ENCODE measurements at regions not wholly inside any gene's neighbourhood (a gene's known extent, or its start where the extent isn't known, plus 50 kb on each side); places are given as distances from the start of the nearest gene placed in this dataset.

DNA sequence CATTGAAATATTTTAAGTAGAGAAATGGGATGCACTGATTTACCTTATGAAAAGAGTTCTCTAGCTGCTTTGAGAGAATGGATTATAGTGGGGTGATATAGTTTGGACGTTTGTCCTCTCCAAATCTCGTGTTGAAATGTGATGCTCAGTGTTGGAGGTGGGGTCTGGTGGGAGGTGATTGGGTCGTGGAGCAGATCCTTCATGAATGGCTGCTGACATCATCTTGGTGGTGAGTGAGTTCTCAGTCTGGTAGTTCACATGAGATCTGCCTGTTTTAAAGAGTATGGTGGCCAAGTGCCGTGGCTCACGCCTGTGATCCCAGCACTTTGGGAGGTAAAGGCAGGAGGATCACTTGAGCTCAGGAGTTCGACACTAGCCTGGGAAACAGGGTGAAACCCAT lies 58.7 kb upstream of the SH3RF3 start:
- intact Hi-C loops (cut with micrococcal nuclease): no loop called here

DNA sequence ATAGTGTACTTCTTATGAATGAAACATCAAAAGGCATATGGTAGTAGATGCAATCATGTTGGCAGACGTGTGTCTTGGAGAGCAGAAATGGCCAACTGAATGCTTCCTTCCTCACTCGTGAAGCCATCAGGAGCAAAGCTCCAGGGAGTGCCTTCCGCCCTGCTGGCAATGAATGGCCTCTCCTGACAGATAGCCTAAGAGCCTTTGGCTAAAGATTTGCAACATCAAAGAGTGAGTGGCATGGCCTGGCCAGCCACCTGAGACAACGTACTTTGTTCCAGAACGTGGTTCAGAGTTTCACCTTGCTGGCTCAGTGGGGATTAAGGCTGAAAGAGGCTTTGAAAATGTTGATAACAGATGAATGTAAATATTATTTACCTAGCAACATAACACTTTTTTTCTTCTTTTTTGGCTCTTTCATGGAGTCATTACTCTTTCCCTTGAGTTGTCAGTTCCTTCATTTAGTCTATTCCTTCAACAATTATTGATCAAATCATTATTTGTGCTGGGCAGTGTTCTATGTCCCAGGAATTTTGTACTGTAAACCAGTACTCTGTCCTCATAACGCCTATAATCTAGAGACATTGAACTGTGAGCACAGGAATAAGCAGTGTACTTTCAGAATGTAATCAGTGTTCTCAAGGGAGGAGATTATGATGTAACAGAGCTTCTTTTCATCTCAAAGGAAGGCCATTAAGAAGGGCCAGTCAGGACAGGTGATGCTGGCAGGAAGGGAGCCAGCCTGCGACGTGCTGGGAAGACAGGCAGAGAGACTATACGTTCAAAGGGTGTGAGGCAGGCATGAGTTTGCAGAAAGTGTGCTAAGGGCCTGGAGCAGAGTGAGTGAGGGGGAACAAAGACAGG lies 59.4 kb upstream of the SH3RF3 start:
- intact Hi-C loops (cut with micrococcal nuclease): no loop called here

DNA sequence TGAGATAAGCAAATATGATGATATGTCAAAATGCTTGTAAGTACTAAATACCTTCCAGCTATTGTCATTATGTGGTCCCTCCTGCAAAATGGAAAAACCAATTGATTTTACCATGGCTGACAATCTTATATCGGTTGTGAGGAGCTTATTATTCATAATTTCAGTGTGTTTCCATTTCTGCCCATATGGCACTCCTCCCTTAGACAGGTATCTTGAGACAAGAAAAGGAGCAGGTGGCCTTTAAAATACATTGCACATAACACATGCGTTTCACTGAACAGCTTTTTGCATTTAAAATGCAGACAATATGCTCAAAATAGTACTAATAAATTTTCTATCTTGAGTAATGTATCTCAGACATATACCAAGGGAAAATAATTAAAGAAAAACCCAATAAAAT lies 60.2 kb upstream of the SH3RF3 start:
- intact Hi-C loops (cut with micrococcal nuclease): no loop called here

DNA sequence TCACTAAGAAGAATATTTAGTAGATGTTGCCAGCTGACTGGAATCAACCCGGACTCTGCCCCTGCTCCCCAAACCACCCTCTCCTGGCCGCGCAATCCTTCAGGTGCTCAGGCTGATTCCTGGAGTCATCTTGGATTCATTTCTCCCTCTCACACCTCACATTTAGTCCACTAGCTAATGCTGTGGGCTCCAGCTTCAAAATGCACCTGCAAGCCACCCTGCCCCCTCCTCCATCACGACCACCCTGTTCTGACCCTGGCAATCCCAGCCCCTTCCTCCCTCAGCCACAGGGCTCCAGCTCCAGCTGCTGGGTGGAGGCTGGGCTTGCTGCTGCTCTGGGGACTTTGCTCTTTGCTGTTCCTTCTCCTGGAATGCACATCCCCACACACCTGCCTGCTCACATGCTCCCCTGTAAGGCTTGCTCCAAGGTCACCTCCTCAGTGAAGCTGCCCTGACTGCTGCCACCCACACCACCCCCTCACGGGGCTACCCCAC lies 61.3 kb upstream of the SH3RF3 start:
- intact Hi-C loops (cut with micrococcal nuclease): no loop called here

DNA sequence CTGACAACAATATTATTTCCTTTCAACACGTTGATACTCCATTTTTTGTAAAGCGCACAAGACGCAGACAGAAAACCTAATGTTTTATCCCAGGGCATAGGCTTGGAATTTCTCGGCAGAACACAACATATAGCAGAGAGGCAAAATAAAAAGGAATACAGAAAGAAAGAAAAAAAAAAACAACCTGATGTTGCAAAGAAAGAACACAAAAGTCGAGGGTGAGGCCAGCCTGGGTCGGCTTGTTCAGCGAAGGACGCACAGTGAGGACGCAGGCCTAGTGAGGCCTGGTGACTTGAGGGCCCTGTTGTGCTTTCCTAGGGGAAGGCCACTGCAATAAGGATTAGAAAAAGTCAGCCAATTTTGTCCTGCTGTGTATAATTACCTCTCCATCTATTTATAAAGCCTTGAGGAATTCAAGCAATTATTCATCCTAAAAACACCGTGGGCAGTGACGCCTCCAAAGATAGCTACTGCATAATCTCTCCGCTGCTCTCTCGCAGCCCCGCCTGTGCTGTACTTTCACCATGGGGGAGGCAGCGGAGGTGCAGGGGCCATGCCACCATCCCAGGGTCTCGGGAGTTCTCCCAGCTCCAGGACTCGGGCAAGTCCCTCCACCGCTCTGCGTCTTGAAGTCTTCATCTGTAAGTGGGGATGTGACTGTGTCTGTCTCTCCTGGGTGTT lies 61.9 kb upstream of the SH3RF3 start:
- intact Hi-C loops (cut with micrococcal nuclease): no loop called here

DNA sequence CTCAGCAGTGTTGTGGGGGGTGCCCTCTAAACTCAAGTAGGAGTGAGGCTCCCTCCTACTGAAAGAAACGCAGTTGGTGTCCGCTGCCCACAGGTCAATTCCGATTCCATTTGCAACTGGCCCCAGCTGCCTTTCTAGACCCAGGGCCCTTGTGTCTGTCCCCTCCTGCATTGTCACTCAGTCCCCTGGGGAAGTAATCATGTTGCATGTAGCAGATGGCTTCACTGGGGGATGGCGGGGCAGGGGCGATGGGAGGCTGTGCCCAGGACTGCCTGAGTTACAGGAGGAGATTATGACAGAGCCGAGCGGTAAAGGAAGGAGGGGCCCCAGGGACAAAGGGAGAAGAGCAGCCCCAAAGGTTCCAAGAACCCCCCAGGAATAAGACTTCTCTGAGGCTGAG lies 62.5 kb upstream of the SH3RF3 start:
- intact Hi-C loops (cut with micrococcal nuclease): no loop called here

DNA sequence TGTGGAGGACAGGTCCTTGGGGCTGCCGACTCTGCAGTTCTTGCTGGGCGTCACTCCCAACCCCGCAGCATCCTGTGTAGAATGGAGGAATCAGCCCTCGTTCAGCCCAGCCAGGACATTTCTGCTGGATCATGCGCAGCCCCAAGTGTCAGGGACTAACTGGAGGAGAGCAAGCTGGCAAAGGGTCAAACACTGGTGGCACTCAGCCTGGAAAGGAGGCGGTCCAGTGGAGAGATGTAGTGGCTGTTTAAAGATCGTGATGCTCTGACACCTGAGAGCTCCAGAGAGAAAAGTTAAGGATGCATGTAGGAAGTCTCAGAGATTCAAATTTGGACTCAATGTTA lies 63.6 kb upstream of the SH3RF3 start:
- intact Hi-C loops (cut with micrococcal nuclease): no loop called here

DNA sequence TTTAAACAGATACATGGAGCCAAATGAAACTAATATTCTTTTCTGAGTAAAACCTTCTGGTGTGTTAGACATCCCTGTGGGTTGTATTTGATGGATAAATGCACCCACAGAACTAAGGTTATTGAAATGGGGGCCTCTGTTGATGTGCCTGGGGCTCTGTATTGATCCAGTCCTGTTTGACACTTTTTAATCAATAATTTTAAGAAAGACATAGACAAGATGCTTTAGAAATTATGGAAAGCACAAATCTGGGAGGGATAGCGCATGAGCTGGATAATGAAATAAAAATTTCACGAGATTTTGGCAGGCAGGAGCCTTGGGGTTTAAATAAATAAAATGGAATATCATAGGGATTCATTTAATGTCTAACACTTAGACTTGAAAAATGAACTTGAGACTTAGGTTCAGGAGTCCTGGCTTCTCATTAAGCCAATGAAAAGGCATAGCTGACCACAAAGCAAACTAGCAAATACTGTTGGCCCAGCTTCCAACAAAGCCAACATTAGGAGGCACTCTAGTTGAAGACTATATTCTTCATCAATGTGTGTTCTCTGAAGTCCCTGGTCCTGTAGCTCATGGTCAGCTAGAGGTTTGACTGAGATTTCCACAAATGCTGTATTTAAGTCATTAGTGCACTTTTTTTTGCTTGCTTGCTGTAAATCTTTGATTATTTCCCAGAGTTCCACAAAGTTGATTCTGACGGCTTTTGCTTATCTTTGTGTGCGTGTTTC lies 64.2 kb upstream of the SH3RF3 start:
- intact Hi-C loops (cut with micrococcal nuclease): no loop called here

DNA sequence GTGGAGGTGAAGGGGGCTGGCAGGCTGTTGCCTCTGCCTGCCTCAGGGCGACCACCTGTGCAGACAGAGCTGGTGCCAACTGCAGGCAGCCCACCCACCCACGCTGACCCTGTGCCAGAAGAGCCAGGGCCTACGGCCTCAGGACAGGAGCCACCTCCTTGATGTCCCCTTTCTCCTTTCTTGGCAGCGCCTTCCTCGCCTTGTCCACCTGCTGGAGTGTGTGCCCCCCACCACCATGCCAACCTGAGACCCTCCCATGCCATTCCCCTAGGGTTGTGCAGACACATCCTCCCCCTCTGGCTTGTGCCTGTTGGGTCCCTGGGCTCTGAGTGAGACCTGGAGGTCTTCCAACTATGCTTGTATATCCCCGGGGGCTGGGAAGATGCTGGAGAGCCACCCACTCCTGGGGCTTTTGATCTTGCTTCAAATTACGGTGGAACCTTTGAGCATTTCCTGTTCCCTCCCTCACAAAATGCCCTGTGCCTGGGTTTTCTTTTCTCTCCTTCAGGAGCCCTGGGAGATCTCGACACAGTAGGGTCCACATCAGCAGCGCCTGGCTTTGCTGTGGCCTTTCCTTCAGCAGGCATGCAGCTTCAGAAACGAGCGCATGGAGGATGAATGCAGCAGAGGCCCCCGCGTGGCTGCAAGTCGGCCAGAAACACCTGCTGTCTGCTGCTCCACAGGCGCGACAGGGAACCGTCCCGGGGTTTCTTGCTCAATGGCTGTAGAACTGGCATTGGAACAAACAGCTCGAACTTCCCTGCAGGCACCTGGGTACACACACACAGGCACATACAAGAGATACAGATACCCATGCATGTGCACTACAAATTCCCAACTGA lies 65.9 kb upstream of the SH3RF3 start:
- intact Hi-C loops (cut with micrococcal nuclease): no loop called here

DNA sequence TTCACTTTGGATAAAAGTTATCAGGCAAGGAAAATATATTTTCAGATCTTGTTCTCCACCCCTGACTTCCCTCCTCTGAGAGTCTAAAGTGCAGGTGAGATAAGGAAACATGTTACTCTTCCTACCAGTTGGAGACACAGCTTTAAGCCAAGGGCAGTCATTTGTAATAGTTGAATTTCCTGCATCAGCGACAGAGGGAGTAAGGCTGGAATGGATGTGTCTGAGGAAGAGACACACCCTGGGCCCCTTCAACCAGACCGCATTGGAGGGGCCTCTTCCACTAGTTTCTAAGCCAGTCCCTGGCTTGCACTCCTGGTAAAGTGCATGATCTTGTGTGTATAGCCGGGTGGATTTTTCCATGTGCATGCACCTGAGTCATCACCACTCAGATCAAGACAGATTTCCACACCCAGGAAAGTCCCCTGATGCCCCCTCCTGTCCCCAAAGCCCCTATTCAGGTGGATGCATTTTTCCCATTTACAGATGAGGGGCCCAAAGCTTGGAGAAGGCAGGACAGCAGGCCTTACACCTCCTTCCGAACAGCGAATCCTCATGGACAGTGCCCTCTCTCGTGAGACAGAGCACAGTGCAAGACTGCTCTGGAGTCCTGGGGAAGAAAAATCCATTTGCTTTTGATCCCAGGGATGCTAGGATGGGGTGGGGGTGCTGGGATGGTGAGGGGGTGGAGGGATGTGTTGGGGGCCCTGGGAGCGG lies 66.7 kb upstream of the SH3RF3 start:
- intact Hi-C loops (cut with micrococcal nuclease): no loop called here

DNA sequence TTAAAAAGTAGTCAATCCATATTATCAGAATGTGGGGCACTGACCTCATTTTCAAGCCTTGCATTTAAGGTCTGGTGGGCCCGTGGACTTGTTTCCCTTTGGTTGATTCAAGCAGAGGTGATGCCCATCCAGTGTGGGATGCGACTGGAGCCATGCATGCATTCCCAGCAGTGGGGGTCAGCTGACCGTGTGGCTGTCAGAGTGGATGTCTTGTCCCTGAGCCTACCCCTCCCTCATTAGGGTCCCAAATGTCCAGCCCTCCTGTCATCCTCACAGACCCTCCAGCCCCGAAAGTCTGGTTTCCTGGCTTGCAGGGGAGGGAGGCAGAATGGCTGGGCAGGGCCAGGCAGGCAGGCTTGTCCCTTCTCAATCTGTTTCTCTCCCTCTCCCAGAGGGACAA lies 67.3 kb upstream of the SH3RF3 start:
- intact Hi-C loops (cut with micrococcal nuclease): no loop called here

DNA sequence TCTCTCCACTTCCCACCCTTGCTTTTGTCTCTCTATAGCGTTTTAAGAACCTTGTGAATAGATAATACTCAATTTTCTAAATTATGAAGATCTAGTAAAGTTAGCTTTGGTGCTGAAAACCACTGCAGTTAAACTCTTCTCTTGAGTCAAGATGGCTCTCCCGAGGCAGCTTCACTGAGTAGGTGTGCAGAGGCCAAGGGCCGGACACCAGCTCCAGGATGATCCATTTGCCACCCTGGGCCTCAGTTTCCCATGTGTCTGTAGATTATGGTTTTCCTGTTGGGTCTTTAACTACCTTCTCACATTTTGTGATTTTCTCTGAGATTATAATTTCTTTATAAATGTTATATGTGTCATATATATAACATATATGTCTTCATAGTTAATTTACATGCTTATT lies 68.5 kb upstream of the SH3RF3 start:
- intact Hi-C loops (cut with micrococcal nuclease): no loop called here

DNA sequence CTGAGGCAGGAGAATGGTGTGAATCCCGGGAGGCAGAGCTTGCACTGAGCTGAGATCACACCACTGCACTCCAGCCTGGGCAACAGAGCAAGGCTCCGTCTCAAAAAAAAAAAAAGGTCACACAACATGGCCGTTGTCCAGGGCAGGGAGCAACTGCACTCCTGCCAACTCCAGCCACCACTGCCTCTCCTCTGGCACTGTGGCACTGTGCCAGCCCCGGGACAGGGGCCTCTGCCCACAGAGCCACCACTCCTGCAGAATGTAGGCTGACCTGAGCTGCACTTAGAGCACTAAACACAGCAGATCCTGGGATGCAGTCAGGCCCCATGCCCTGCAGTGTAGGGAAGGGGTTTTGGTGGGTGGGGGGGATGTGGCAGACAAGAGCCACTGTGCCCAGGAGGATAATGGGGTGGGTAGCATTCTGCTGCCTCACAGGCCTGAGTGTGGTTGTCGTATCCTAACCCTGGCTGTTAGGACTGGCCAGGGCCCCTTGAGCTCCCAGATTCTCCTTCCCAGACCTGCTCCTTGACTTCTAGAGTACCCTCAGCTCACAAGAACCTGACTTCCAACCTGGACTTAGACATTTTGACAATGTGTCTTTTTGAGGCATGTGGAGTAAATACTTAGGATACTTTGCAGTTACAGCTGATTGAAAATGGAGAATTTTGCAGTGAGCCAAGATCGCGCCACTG lies 69.4 kb upstream of the SH3RF3 start:
- intact Hi-C loops (cut with micrococcal nuclease): no loop called here

DNA sequence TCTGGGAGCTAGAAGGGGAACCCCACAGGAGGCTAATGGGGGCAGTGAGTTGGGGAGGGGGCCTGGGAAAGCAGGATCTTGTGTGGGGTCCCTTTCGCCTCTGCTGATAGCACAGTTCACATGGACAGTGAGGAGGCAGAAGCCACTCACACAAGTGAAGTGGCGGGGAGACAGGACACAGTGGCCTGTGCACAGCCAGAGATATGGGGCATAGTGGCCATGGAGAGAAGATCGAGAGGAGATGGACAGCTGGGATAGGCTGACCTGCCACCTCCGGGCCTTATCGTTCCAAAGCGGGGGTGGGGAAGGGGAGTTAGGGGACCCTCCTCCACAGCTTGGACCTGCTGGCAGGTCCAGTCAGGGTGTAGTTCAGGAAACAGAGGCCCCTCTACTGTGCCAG lies 69.8 kb upstream of the EDAR start:
- intact Hi-C loops (cut with micrococcal nuclease): no loop called here

DNA sequence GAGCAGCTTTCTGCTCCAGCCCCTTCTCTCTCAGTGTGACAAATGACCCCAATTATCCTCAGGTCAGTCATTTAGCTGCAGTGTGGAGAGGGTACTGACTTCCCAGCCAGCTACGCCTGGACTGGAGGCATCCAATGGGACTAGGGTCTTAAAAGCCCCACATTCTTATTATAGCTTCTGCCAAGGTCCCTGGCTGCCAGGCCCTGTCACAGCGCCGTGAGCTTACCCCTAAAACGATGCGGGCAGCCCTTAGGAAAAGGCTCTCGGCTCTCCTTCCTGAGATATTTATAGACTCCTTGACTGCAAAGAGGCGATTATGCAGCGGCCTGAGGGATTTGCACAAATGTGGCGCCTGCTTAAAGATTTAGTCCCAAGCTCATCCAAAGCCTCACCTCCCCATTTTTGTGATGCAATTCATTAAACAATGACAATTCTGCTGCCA lies 69.2 kb upstream of the EDAR start:
- intact Hi-C loops (cut with micrococcal nuclease): no loop called here

DNA sequence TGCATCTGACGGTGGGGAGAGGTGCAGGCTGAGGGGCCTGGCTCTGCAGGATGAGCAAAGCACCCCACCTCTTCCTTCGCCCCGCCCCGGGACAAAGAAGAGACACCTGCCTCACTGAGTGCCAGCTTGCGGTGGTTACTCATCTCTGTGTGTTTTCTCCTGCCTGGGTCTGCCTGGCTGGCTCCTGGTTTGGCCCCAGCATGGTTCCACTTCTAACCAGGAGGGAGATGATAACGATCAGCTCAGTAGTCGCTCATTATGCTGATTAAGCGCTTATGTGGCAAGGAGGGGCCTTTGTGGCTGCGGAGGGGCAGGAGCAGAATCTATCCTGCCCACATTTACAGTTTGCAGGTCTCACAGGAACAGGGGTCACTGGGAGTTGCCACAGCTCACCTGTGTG lies 68.7 kb upstream of the EDAR start:
- intact Hi-C loops (cut with micrococcal nuclease): no loop called here

DNA sequence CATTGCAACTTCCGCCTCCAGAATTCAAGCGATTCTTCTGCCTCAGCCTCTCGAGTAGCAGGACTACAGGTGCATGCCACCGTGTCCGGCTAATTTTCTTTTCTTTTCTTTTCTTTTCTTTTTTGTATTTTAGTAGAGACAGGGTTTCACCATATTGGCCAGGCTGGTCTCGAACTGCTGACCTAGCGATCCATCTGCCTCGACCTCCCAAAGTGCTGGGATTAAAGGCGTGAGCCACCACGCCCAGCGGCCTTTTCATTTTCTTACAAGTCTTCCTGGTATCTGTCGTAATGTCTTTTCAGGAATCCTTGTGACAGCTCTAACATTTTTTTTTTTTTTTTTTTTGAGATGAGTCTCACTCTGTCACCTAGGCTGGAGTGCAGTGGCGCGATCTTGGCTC lies 66.4 kb upstream of the EDAR start:
- intact Hi-C loops (cut with micrococcal nuclease): no loop called here

DNA sequence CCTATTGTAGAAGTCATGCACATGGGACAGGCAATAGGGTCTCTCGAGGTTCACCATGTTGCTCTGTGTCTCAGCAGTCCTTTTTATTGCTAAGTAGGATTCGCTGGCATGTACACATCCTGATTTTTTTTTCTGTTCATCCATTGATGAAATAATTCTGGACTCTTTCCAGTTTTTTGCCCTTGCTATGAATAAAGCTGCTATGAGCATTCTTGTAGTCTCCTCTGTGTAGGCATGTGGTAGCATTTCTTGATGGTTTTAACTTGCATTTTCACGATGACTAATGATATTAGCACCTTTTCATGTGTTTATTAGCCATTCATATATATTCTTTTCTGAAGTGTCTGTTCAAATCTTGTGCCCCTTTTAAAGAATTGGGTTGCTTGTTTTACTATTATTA lies 65.8 kb upstream of the EDAR start:
- intact Hi-C loops (cut with micrococcal nuclease): no loop called here

DNA sequence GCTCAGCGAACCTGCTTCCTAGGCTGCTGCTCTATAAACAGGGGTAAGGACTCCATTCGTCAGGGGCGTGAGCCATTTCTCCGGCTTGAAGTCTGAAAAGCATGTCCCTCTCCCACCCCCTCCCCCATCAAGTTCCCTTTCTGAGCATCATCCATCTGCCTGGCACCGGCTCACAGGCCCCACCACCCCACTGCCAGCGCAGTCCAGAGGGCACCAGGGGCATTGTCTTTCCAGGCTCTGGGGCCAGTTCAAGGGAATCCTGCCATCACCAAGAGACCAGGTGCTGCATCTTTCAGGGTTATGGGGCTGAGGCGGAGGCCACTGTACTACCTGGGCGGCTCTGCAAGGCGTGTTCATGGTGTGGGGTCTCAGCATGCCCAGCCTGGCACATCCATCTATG lies 64.7 kb upstream of the EDAR start:
- intact Hi-C loops (cut with micrococcal nuclease): no loop called here

DNA sequence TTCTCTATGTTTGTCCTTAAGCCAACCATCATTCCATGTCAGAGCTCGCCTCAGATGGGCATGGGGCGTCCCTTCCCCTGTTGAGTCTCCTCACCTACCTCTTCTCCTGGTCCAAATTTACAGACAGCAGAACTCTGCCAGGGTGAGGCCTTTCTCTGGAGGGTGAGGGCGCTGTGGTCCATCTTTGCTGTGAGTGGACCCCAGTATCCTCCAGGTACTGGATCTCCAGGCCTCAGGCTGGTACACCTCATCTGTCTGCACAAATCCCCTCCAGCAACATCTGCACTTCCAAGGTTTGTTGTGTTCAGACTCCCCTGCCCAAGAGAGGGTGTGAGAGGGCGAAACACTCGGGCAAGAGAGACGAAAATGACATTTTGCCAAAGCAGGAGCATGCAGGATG lies 63.9 kb upstream of the EDAR start:
- intact Hi-C loops (cut with micrococcal nuclease): no loop called here
